ENCODE measurements at regions not wholly inside any gene's neighbourhood (a gene's known extent, or its start where the extent isn't known, plus 50 kb on each side); places are given as distances from the start of the nearest gene placed in this dataset.
"Not testable (repeated sequence)": the region's sequence is repeated elsewhere in the genome, so short reads cannot be mapped to it uniquely, and the experiment has no call there.

- H3K4me3 ChIP-seq (ENCODE audit: low read length in 2 of 2): no peak overlapping the region
- H3K27me3 ChIP-seq (ENCODE audit: control insufficient read depth in 1 of 2, insufficient read depth in 2 of 2, low read length in 2 of 2): no peaks in the 10 kb centered on the region
- H3K4me1 ChIP-seq (ENCODE audit: control insufficient read depth, insufficient read depth, low read length): no peaks in the 10 kb centered on the region
- H3K9me3 ChIP-seq (ENCODE audit: control insufficient read depth in 2 of 2, low read length in 2 of 2): no peaks in the 10 kb centered on the region
- no peaks in the 10 kb centered on the region for H3K36me3 ChIP-seq (ENCODE audit: control insufficient read depth in 2 of 2, insufficient read depth in 2 of 2, low read length in 2 of 2)
- no peak overlapping the region for H3K9ac ChIP-seq (ENCODE audit: low read length in 2 of 2)
- H3K27ac ChIP-seq (ENCODE audit: low read length): no peak overlapping the region
Observed at GRCh38 chr3:88460369-88460768, 310.6 kb downstream of the C3orf38 start.

- no peak overlapping the region for H3K9ac ChIP-seq (ENCODE audit: low read length in 2 of 2)
Observed at GRCh38 chr3:88462230-88462629, 312.5 kb downstream of the C3orf38 start.

GRCh38 chr3:88467191-88467590 lies 317.4 kb downstream of the C3orf38 start:
- H3K4me3 ChIP-seq (ENCODE audit: low read length in 2 of 2): no peak overlapping the region
- H3K27me3 ChIP-seq (ENCODE audit: control insufficient read depth in 1 of 2, insufficient read depth in 2 of 2, low read length in 2 of 2): no peaks in the 10 kb centered on the region
- H3K36me3 ChIP-seq (ENCODE audit: control insufficient read depth in 2 of 2, insufficient read depth in 2 of 2, low read length in 2 of 2): no peaks in the 10 kb centered on the region
- H3K27ac ChIP-seq (ENCODE audit: low read length): no peak overlapping the region
- no peaks in the 10 kb centered on the region for H3K4me1 ChIP-seq (ENCODE audit: control insufficient read depth, insufficient read depth, low read length)
- H3K9me3 ChIP-seq (ENCODE audit: control insufficient read depth in 2 of 2, low read length in 2 of 2): peaks cover 0 to 3% of the 10 kb centered on the region in 2 donors
- H3K9ac ChIP-seq (ENCODE audit: low read length in 2 of 2): no peak overlapping the region

More at GRCh38 chr3:88462230-88462629, 312.5 kb downstream of the C3orf38 start:
- H3K4me1 ChIP-seq (ENCODE audit: control insufficient read depth, insufficient read depth, low read length): no peaks in the 10 kb centered on the region
- no peak overlapping the region for H3K4me3 ChIP-seq (ENCODE audit: low read length in 2 of 2)
- no peak overlapping the region for H3K27ac ChIP-seq (ENCODE audit: low read length)
- H3K9me3 ChIP-seq (ENCODE audit: control insufficient read depth in 2 of 2, low read length in 2 of 2): no peaks in the 10 kb centered on the region
- no peaks in the 10 kb centered on the region for H3K27me3 ChIP-seq (ENCODE audit: control insufficient read depth in 1 of 2, insufficient read depth in 2 of 2, low read length in 2 of 2)
- no peaks in the 10 kb centered on the region for H3K36me3 ChIP-seq (ENCODE audit: control insufficient read depth in 2 of 2, insufficient read depth in 2 of 2, low read length in 2 of 2)

GRCh38 chr3:88469216-88469615 lies 319.5 kb downstream of the C3orf38 start:
- Histone ChIP-seq H3K27me3 (ENCODE audit: control insufficient read depth in 1 of 2, insufficient read depth in 2 of 2, low read length in 2 of 2) (no peaks in the 10 kb centered on the region), H3K4me1 (ENCODE audit: control insufficient read depth, insufficient read depth, low read length) (no peaks in the 10 kb centered on the region), H3K27ac (ENCODE audit: low read length) (no peak overlapping the region), H3K36me3 (ENCODE audit: control insufficient read depth in 2 of 2, insufficient read depth in 2 of 2, low read length in 2 of 2) (no peaks in the 10 kb centered on the region), H3K4me3 (ENCODE audit: low read length in 2 of 2) (no peak overlapping the region), H3K9ac (ENCODE audit: low read length in 2 of 2) (no peak overlapping the region), H3K9me3 (ENCODE audit: control insufficient read depth in 2 of 2, low read length in 2 of 2) (peaks cover 0 to 3% of the 10 kb centered on the region in 2 donors)

- H3K4me3 ChIP-seq (ENCODE audit: low read length in 2 of 2): no peak overlapping the region
- no peaks in the 10 kb centered on the region for H3K9me3 ChIP-seq (ENCODE audit: control insufficient read depth in 2 of 2, low read length in 2 of 2)
- H3K27me3 ChIP-seq (ENCODE audit: control insufficient read depth in 1 of 2, insufficient read depth in 2 of 2, low read length in 2 of 2): no peaks in the 10 kb centered on the region
- no peak overlapping the region for H3K27ac ChIP-seq (ENCODE audit: low read length)
- H3K36me3 ChIP-seq (ENCODE audit: control insufficient read depth in 2 of 2, insufficient read depth in 2 of 2, low read length in 2 of 2): no peaks in the 10 kb centered on the region
- no peaks in the 10 kb centered on the region for H3K4me1 ChIP-seq (ENCODE audit: control insufficient read depth, insufficient read depth, low read length)
- no peak overlapping the region for H3K9ac ChIP-seq (ENCODE audit: low read length in 2 of 2)
Observed at GRCh38 chr3:88478460-88478859, 328.7 kb downstream of the C3orf38 start.

GRCh38 chr3:88480822-88481221 lies 331.1 kb downstream of the C3orf38 start:
- Histone ChIP-seq H3K4me3 (ENCODE audit: low read length in 2 of 2) (no peak overlapping the region), H3K9ac (ENCODE audit: low read length in 2 of 2) (no peak overlapping the region), H3K36me3 (ENCODE audit: control insufficient read depth in 2 of 2, insufficient read depth in 2 of 2, low read length in 2 of 2) (no peaks in the 10 kb centered on the region), H3K4me1 (ENCODE audit: control insufficient read depth, insufficient read depth, low read length) (no peaks in the 10 kb centered on the region), H3K27ac (ENCODE audit: low read length) (no peak overlapping the region), H3K27me3 (ENCODE audit: control insufficient read depth in 1 of 2, insufficient read depth in 2 of 2, low read length in 2 of 2) (no peaks in the 10 kb centered on the region), H3K9me3 (ENCODE audit: control insufficient read depth in 2 of 2, low read length in 2 of 2) (no peaks in the 10 kb centered on the region)

GRCh38 chr3:88485001-88485400 lies 335.2 kb downstream of the C3orf38 start:
- Histone ChIP-seq H3K27ac (ENCODE audit: low read length) (no peak overlapping the region), H3K9ac (ENCODE audit: low read length in 2 of 2) (no peak overlapping the region), H3K4me3 (ENCODE audit: low read length in 2 of 2) (no peak overlapping the region), H3K36me3 (ENCODE audit: control insufficient read depth in 2 of 2, insufficient read depth in 2 of 2, low read length in 2 of 2) (no peaks in the 10 kb centered on the region), H3K4me1 (ENCODE audit: control insufficient read depth, insufficient read depth, low read length) (no peaks in the 10 kb centered on the region), H3K9me3 (ENCODE audit: control insufficient read depth in 2 of 2, low read length in 2 of 2) (no peaks in the 10 kb centered on the region), H3K27me3 (ENCODE audit: control insufficient read depth in 1 of 2, insufficient read depth in 2 of 2, low read length in 2 of 2) (no peaks in the 10 kb centered on the region)

- not testable (repeated sequence) for H3K4me1 ChIP-seq (ENCODE audit: control insufficient read depth, insufficient read depth, low read length); H3K27ac ChIP-seq (ENCODE audit: low read length); H3K4me3 ChIP-seq (ENCODE audit: low read length in 2 of 2); H3K27me3 ChIP-seq (ENCODE audit: control insufficient read depth in 1 of 2, insufficient read depth in 2 of 2, low read length in 2 of 2); H3K36me3 ChIP-seq (ENCODE audit: control insufficient read depth in 2 of 2, insufficient read depth in 2 of 2, low read length in 2 of 2); H3K9ac ChIP-seq (ENCODE audit: low read length in 2 of 2); H3K9me3 ChIP-seq (ENCODE audit: control insufficient read depth in 2 of 2, low read length in 2 of 2)
Observed at GRCh38 chr3:88508818-88509217, 359.1 kb downstream of the C3orf38 start.

- Histone ChIP-seq H3K27me3 (ENCODE audit: control insufficient read depth in 1 of 2, insufficient read depth in 2 of 2, low read length in 2 of 2) (no peaks in the 10 kb centered on the region), H3K4me3 (ENCODE audit: low read length in 2 of 2) (no peak overlapping the region), H3K4me1 (ENCODE audit: control insufficient read depth, insufficient read depth, low read length) (no peaks in the 10 kb centered on the region), H3K27ac (ENCODE audit: low read length) (no peak overlapping the region), H3K36me3 (ENCODE audit: control insufficient read depth in 2 of 2, insufficient read depth in 2 of 2, low read length in 2 of 2) (no peaks in the 10 kb centered on the region), H3K9ac (ENCODE audit: low read length in 2 of 2) (no peak overlapping the region), H3K9me3 (ENCODE audit: control insufficient read depth in 2 of 2, low read length in 2 of 2) (no peaks in the 10 kb centered on the region)
Observed at GRCh38 chr3:88509582-88509981, 359.8 kb downstream of the C3orf38 start.

- no peak overlapping the region for H3K4me3 ChIP-seq (ENCODE audit: low read length in 2 of 2)
- peaks cover 0 to 7% of the 10 kb centered on the region in 2 donors for H3K9me3 ChIP-seq (ENCODE audit: control insufficient read depth in 2 of 2, low read length in 2 of 2)
- H3K9ac ChIP-seq (ENCODE audit: low read length in 2 of 2): no peak overlapping the region
- no peak overlapping the region for H3K27ac ChIP-seq (ENCODE audit: low read length)
- no peaks in the 10 kb centered on the region for H3K4me1 ChIP-seq (ENCODE audit: control insufficient read depth, insufficient read depth, low read length)
- H3K36me3 ChIP-seq (ENCODE audit: control insufficient read depth in 2 of 2, insufficient read depth in 2 of 2, low read length in 2 of 2): no peaks in the 10 kb centered on the region
- H3K27me3 ChIP-seq (ENCODE audit: control insufficient read depth in 1 of 2, insufficient read depth in 2 of 2, low read length in 2 of 2): no peaks in the 10 kb centered on the region
Observed at GRCh38 chr3:88528494-88528893, 378.7 kb downstream of the C3orf38 start.

GRCh38 chr3:88534534-88534933 lies 384.8 kb downstream of the C3orf38 start:
- no peak overlapping the region for H3K27ac ChIP-seq (ENCODE audit: low read length)
- H3K27me3 ChIP-seq (ENCODE audit: control insufficient read depth in 1 of 2, insufficient read depth in 2 of 2, low read length in 2 of 2): no peaks in the 10 kb centered on the region
- no peaks in the 10 kb centered on the region for H3K9me3 ChIP-seq (ENCODE audit: control insufficient read depth in 2 of 2, low read length in 2 of 2)
- no peak overlapping the region for H3K4me3 ChIP-seq (ENCODE audit: low read length in 2 of 2)
- H3K9ac ChIP-seq (ENCODE audit: low read length in 2 of 2): no peak overlapping the region
- no peaks in the 10 kb centered on the region for H3K36me3 ChIP-seq (ENCODE audit: control insufficient read depth in 2 of 2, insufficient read depth in 2 of 2, low read length in 2 of 2)
- no peaks in the 10 kb centered on the region for H3K4me1 ChIP-seq (ENCODE audit: control insufficient read depth, insufficient read depth, low read length)
